ENCODE measurements at regions not wholly inside any gene's neighbourhood (a gene's known extent, or its start where the extent isn't known, plus 50 kb on each side); places are given as distances from the start of the nearest gene placed in this dataset.

DNA sequence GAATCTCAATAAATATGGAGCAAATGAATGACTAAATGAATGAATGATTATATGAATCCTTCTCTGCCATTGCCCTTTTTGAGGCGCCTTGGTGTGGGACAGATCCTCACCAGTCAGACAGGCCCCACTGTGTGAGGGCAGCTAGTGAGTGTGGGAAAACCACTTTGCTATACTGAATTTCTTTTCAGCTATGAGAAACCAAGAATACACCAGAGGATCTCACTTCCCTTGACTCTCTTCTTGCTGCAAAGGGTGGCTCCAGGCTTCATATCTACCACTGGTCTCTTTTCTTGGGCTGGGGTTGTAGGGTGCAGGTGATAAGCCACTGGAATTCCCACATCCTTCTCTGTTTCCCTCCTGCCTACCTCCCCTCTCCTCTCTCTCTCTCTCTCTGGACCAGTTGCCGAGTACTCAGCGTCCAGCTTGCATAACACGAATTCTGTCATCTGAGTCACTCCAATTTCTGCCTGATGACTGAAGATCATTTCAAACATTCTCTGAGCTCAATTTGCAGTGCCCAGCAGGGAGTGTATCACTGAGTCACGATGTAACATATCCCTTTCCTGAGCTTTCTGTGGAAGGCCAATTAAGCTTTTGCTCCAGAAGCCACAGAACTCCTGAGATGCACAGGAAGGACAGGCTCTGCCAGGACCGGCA, 304.3 kb upstream of the NCAM1 start:
- ATAC-seq (no peak), DNase-seq (ENCODE audit: low read depth, low spot score) (peak; percentile 2)
- Histone ChIP-seq H3K27me3 (ENCODE audit: insufficient read depth, low read length) (0 out of 2 replicates have a peak, but pooled peaks cover under 1% of the 10 kb centered on the region), H3K9me2 (ENCODE audit: insufficient read depth) (no peaks in the 10 kb centered on the region), H3K27ac (ENCODE audit: low read depth, low read length) (no peak overlapping the region), H3K9ac (ENCODE audit: low read length) (no peak overlapping the region), H3K4me3 (replicated peaks in 1 of 2; ENCODE audit: low read depth in 1 of 2, low read length in 2 of 2) (no peak overlapping the region), H3K4me2 (ENCODE audit: low read length) (0 out of 2 replicates have a peak overlapping the region, but pooled peaks have one; percentile 14), H3K9me3 (ENCODE audit: control insufficient read depth in 1 of 2, insufficient read depth in 1 of 2, low read depth in 1 of 2, low read length in 2 of 2) (no peaks in the 10 kb centered on the region), H4K20me1 (ENCODE audit: insufficient read depth) (no peaks in the 10 kb centered on the region), H3K36me3 (ENCODE audit: control insufficient read depth in 1 of 2, insufficient read depth in 2 of 2, low read length in 2 of 2) (no peaks in the 10 kb centered on the region), H3K79me2 (ENCODE audit: insufficient read depth, low read length) (no peaks in the 10 kb centered on the region), H2AFZ (ENCODE audit: low read depth, low read length, poor library complexity, severe bottlenecking) (no peak overlapping the region), H3K4me1 (ENCODE audit: control insufficient read depth in 1 of 2, insufficient read depth in 2 of 2, low read length in 2 of 2) (peaks cover 0 to 7% of the 10 kb centered on the region in 2 experiments; a peak in 1 of 4 replicates)
- TF ChIP-seq SIN3A (IDR thresholded peaks at IDR 0.05; ENCODE audit: low read depth) (no peak), CEBPB (IDR thresholded peaks at IDR 0.05; ENCODE audit: low read depth) (peak; percentile 12; the same call in 1 of the 2 replicates)
- CTCF ChIA-PET = no interaction called here
- intact Hi-C loops (cut with micrococcal nuclease) = no loop called here
- RAD21 ChIA-PET (ENCODE audit: low non-redundant PET in 1 of 2, low total read pairs in 2 of 2, uncharacterized antibody in 2 of 2, unreplicated experiment in 2 of 2) = no interaction called here
- POLR2A ChIA-PET = no interaction called here
- BruUV-seq (replicated peaks) = no TSS peak

DNA sequence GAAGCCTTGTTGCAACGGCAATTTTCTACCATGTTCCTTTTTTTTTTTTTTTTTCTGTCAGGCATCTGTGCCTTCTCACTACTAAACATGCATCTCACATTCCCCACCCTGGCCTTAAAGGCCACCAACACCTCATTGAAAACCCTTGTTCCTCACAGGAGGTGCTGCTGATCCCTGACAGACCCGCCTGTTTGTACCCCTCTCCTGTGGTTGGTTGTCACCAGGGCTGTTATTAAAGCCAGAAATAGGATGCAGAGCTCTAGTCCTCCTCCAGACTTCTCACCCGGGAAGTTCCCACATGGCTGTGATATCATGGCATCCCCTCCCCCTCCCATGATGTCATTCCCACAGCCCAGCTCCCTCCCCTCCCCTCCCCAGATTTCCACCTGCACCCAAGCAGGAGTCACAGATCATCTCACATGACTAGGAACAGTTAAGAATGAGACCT, 302.8 kb upstream of the NCAM1 start:
- peaks cover 11% of the 10 kb centered on the region; the same call in 1 of the 2 replicates for H3K27me3 ChIP-seq (ENCODE audit: insufficient read depth, low read length)
- no peak for ATAC-seq

More for the DNA sequence above, 302.8 kb upstream of the NCAM1 start:
- H3K9ac ChIP-seq (ENCODE audit: low read length) = no peak overlapping the region
- BruUV-seq (replicated peaks) = no TSS peak
- H3K4me3 ChIP-seq (replicated peaks in 1 of 2; ENCODE audit: low read depth in 1 of 2, low read length in 2 of 2) = no peak overlapping the region
- no peaks in the 10 kb centered on the region for H3K36me3 ChIP-seq (ENCODE audit: control insufficient read depth in 1 of 2, insufficient read depth in 2 of 2, low read length in 2 of 2)
- no peak overlapping the region for H3K4me2 ChIP-seq (ENCODE audit: low read length)
- POLR2A ChIA-PET = no interaction called here
- RAD21 ChIA-PET (ENCODE audit: low non-redundant PET in 1 of 2, low total read pairs in 2 of 2, uncharacterized antibody in 2 of 2, unreplicated experiment in 2 of 2) = no interaction called here
- DNase-seq (ENCODE audit: low read depth, low spot score) = no peak
- TF ChIP-seq JUND (IDR thresholded peaks at IDR 0.05) (no peak), ZFX (IDR thresholded peaks at IDR 0.05) (no peak)
- TF ChIP-seq, protein P1, sequence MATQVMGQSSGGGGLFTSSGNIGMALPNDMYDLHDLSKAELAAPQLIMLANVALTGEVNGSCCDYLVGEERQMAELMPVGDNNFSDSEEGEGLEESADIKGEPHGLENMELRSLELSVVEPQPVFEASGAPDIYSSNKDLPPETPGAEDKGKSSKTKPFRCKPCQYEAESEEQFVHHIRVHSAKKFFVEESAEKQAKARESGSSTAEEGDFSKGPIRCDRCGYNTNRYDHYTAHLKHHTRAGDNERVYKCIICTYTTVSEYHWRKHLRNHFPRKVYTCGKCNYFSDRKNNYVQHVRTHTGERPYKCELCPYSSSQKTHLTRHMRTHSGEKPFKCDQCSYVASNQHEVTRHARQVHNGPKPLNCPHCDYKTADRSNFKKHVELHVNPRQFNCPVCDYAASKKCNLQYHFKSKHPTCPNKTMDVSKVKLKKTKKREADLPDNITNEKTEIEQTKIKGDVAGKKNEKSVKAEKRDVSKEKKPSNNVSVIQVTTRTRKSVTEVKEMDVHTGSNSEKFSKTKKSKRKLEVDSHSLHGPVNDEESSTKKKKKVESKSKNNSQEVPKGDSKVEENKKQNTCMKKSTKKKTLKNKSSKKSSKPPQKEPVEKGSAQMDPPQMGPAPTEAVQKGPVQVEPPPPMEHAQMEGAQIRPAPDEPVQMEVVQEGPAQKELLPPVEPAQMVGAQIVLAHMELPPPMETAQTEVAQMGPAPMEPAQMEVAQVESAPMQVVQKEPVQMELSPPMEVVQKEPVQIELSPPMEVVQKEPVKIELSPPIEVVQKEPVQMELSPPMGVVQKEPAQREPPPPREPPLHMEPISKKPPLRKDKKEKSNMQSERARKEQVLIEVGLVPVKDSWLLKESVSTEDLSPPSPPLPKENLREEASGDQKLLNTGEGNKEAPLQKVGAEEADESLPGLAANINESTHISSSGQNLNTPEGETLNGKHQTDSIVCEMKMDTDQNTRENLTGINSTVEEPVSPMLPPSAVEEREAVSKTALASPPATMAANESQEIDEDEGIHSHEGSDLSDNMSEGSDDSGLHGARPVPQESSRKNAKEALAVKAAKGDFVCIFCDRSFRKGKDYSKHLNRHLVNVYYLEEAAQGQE (IDR thresholded peaks at IDR 0.05; ENCODE audit: low read depth) = no peak
- no peak overlapping the region for H3K27ac ChIP-seq (ENCODE audit: low read depth, low read length)
- intact Hi-C loops (cut with micrococcal nuclease) = no loop called here
- peaks cover 0 to 7% of the 10 kb centered on the region in 2 experiments; a peak in 1 of 4 replicates for H3K4me1 ChIP-seq (ENCODE audit: control insufficient read depth in 1 of 2, insufficient read depth in 2 of 2, low read length in 2 of 2)
- H3K9me3 ChIP-seq (ENCODE audit: control insufficient read depth in 1 of 2, insufficient read depth in 1 of 2, low read depth in 1 of 2, low read length in 2 of 2) = no peaks in the 10 kb centered on the region
- no peaks in the 10 kb centered on the region for H4K20me1 ChIP-seq (ENCODE audit: insufficient read depth)
- no peak overlapping the region for H2AFZ ChIP-seq (ENCODE audit: low read depth, low read length, poor library complexity, severe bottlenecking)
- H3K79me2 ChIP-seq (ENCODE audit: insufficient read depth, low read length) = no peaks in the 10 kb centered on the region
- H3K9me2 ChIP-seq (ENCODE audit: insufficient read depth) = no peaks in the 10 kb centered on the region
- CTCF ChIA-PET = no interaction called here

Data from HCT116 (cell line).